HL-60 (cell line): ENCODE measurements at regions not wholly inside any gene's neighbourhood (a gene's known extent, or its start where the extent isn't known, plus 50 kb on each side); places are given as distances from the start of the nearest gene placed in this dataset.

Experiments
- DNase-seq, 2 experiments: peaks; one replicate each; pipeline ENCODE4 v3.0.0-alpha.2; 2010 to 2020; ENCODE audit warnings: low read depth in 1 of 2, low spot score in 1 of 2
- H3K27ac ChIP-seq: fragments of 250-450 bp; sonication (Bioruptor Pico); replicated peaks from 2 replicates; pipeline ENCODE4 v1.5.1; 2020; ENCODE audit warnings: mild to moderate bottlenecking, moderate library complexity
- H3K27me3 ChIP-seq: fragments of 250-450 bp; sonication (Bioruptor Pico); 2 replicates; pipeline ENCODE4 v1.5.1; 2021; ENCODE audit warnings: mild to moderate bottlenecking, moderate library complexity; ENCODE audit not compliant: insufficient read depth, poor library complexity, severe bottlenecking
- H3K4me3 ChIP-seq: replicated peaks from 2 replicates; pipeline ENCODE4 v1.5.1; 2011; ENCODE audit warnings: mild to moderate bottlenecking, control low read depth, low read length; ENCODE audit not compliant: insufficient read depth
- CTCF ChIP-seq: IDR thresholded peaks from one replicate; pipeline ENCODE4 v1.5.1; 2011; ENCODE audit warnings: low read length, control low read depth, inconsistent platforms; ENCODE audit not compliant: insufficient read depth
- GABPA ChIP-seq: IDR thresholded peaks from 2 replicates; pipeline ENCODE4 v1.6.1; 2012; ENCODE audit warnings: low read depth
- POLR2AphosphoS5 ChIP-seq: IDR thresholded peaks from 2 replicates; pipeline ENCODE4 v1.6.1; 2012; ENCODE audit warnings: low read depth
- SPI1 ChIP-seq: IDR thresholded peaks from 2 replicates; pipeline ENCODE4 v1.6.1; 2012; ENCODE audit warnings: low read depth, mild to moderate bottlenecking, borderline replicate concordance
- TF ChIP-seq, protein P1 (sequence below): IDR thresholded peaks from 2 replicates; pipeline ENCODE4 v1.6.1; 2012; ENCODE audit warnings: low read depth; ENCODE audit not compliant: insufficient replicate concordance

DNA sequence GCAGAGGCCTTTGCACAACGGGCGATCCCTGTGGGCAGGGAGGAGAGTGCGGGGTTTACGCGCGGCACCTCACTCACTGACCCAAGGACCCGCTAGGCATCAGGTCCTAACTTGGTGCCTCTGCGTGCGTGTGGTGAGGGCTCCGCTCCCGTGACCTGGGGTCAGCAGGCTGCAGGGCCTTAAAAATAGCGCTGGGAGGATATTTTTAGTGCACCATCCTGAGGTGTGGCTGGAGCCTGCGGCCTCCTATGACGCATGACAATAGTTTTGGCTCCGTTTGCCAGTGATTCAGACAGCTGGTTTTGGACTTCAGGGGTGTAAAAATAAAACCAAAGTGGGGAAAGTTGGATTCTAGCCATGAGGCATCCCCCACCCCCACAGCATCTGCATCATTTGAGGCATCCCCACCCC lies 139.0 kb downstream of the FAM43A start:
- no peak for DNase-seq
- H3K27me3 ChIP-seq: no peaks in the 10 kb centered on the region
- TF ChIP-seq POLR2AphosphoS5 (no peak), GABPA (no peak), CTCF (no peak), SPI1 (no peak)
- TF ChIP-seq, protein P1, sequence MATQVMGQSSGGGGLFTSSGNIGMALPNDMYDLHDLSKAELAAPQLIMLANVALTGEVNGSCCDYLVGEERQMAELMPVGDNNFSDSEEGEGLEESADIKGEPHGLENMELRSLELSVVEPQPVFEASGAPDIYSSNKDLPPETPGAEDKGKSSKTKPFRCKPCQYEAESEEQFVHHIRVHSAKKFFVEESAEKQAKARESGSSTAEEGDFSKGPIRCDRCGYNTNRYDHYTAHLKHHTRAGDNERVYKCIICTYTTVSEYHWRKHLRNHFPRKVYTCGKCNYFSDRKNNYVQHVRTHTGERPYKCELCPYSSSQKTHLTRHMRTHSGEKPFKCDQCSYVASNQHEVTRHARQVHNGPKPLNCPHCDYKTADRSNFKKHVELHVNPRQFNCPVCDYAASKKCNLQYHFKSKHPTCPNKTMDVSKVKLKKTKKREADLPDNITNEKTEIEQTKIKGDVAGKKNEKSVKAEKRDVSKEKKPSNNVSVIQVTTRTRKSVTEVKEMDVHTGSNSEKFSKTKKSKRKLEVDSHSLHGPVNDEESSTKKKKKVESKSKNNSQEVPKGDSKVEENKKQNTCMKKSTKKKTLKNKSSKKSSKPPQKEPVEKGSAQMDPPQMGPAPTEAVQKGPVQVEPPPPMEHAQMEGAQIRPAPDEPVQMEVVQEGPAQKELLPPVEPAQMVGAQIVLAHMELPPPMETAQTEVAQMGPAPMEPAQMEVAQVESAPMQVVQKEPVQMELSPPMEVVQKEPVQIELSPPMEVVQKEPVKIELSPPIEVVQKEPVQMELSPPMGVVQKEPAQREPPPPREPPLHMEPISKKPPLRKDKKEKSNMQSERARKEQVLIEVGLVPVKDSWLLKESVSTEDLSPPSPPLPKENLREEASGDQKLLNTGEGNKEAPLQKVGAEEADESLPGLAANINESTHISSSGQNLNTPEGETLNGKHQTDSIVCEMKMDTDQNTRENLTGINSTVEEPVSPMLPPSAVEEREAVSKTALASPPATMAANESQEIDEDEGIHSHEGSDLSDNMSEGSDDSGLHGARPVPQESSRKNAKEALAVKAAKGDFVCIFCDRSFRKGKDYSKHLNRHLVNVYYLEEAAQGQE: no peak
- no peak overlapping the region for H3K4me3 ChIP-seq
- no peak overlapping the region for H3K27ac ChIP-seq

- Histone ChIP-seq H3K4me3 (no peak overlapping the region), H3K27me3 (no peaks in the 10 kb centered on the region), H3K27ac (no peak overlapping the region)
- TF ChIP-seq GABPA (no peak), CTCF (no peak)
- DNase-seq: no peak
These were observed 140.9 kb downstream of the FAM43A start for GRCh38 chr3:194826594-194826993.

GRCh38 chr3:194827486-194827885 lies 141.8 kb downstream of the FAM43A start:
- H3K27ac ChIP-seq: no peak overlapping the region
- TF ChIP-seq SPI1 (no peak), GABPA (no peak), POLR2AphosphoS5 (no peak), CTCF (no peak)
- TF ChIP-seq, protein P1: no peak
- no peak overlapping the region for H3K4me3 ChIP-seq
- H3K27me3 ChIP-seq: no peaks in the 10 kb centered on the region
- DNase-seq: no peak

GRCh38 chr3:194828116-194828515 lies 142.4 kb downstream of the FAM43A start:
- DNase-seq: no peak
- Histone ChIP-seq H3K4me3 (no peak overlapping the region), H3K27me3 (no peaks in the 10 kb centered on the region), H3K27ac (no peak overlapping the region)
- TF ChIP-seq POLR2AphosphoS5: no peak
- no peak for TF ChIP-seq SPI1
- TF ChIP-seq GABPA: no peak
- TF ChIP-seq, protein P1: no peak
- TF ChIP-seq CTCF: no peak
